GM10266 (cell line): ENCODE measurements at regions not wholly inside any gene's neighbourhood (a gene's known extent, or its start where the extent isn't known, plus 50 kb on each side); places are given as distances from the start of the nearest gene placed in this dataset.

Experiments used
- DNase-seq: peaks from one replicate; pipeline ENCODE4 v3.0.0; 2012; ENCODE audit errors: extremely low spot score
- CTCF ChIP-seq: IDR thresholded peaks from 2 replicates; pipeline ENCODE4 v1.5.1; 2012; ENCODE audit warnings: mild to moderate bottlenecking, low read depth; ENCODE audit not compliant: control insufficient read depth, insufficient read depth; ENCODE audit errors: missing control alignments

- no peak for DNase-seq
- no peak for TF ChIP-seq CTCF
These were observed 99.1 kb upstream of the RAB3GAP2 start for GRCh38 chr1:220371324-220371723.

GRCh38 chr1:220370041-220370700, 97.9 kb upstream of the RAB3GAP2 start:
- TF ChIP-seq CTCF: no peak
- no peak for DNase-seq

- no peak for TF ChIP-seq CTCF
- DNase-seq: no peak
These were observed 97.3 kb upstream of the RAB3GAP2 start for GRCh38 chr1:220369511-220369910.

GRCh38 chr1:220368352-220369265, 96.4 kb upstream of the RAB3GAP2 start:
- TF ChIP-seq CTCF: no peak
- no peak for DNase-seq

GRCh38 chr1:220367833-220368232, 95.6 kb upstream of the RAB3GAP2 start:
- TF ChIP-seq CTCF: no peak
- no peak for DNase-seq

GRCh38 chr1:220366269-220366668, 94.0 kb upstream of the RAB3GAP2 start:
- no peak for TF ChIP-seq CTCF

GRCh38 chr1:220363196-220363837, 91.1 kb upstream of the RAB3GAP2 start:
- no peak for TF ChIP-seq CTCF
- DNase-seq: no peak

More at GRCh38 chr1:220366269-220366668, 94.0 kb upstream of the RAB3GAP2 start:
- no peak for DNase-seq
